ENCODE measurements at regions not wholly inside any gene's neighbourhood (a gene's known extent, or its start where the extent isn't known, plus 50 kb on each side); places are given as distances from the start of the nearest gene placed in this dataset.

DNA sequence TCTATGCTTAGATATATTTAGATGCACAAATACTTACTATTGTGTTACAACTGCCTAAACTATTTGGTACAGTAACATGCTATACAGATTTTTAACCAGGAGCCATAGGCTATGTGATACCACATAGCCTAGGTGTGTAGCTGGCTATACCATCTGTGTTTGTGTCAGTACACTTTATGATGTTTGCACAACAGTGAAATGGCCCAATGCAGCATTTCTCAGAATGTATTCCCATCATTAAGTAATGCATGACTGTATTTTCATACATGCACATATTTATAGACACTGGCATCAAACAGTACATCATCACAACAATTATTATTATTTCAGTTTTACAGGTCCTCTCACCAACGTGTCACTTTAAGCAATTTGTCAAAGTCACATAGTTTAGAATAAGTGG, 979.5 kb upstream of the TENM4 start:
- TF ChIP-seq POLR2A (IDR thresholded peaks at IDR 0.05; ENCODE audit: low read length) (no peak), GATA1 (IDR thresholded peaks at IDR 0.05; ENCODE audit: low read depth, low read length) (no peak)
